Colonic mucosa (tissue), 4 donors: ENCODE measurements at regions not wholly inside any gene's neighbourhood (a gene's known extent, or its start where the extent isn't known, plus 50 kb on each side); places are given as distances from the start of the nearest gene placed in this dataset.

Experiments
- DNase-seq: peaks from one replicate; pipeline ENCODE4 v3.0.0-alpha.2; 2020
- H3K27ac ChIP-seq: fragments of 200-600 bp; one replicate; pipeline ENCODE4 v1.8.0; 2021
- H3K27me3 ChIP-seq: fragments of 200-600 bp; one replicate; pipeline ENCODE4 v1.8.0; 2021
- H3K36me3 ChIP-seq: fragments of 200-600 bp; one replicate; pipeline ENCODE4 v1.8.0; 2021
- H3K4me1 ChIP-seq: fragments of 200-600 bp; one replicate; pipeline ENCODE4 v1.8.0; 2021; ENCODE audit warnings: mild to moderate bottlenecking
- H3K4me3 ChIP-seq: fragments of 200-600 bp; one replicate; pipeline ENCODE4 v1.8.0; 2021
- H3K9ac ChIP-seq, 2 donors: one replicate each; pipeline ENCODE4 v1.7.0; 2013; ENCODE audit warnings: control low read depth in 2 of 2, low read depth in 2 of 2, low read length in 2 of 2
- H3K9me3 ChIP-seq: fragments of 200-600 bp; one replicate; pipeline ENCODE4 v1.8.0; 2021
- CTCF ChIP-seq: fragments of 200-600 bp; IDR thresholded peaks from one replicate; pipeline ENCODE4 v1.8.0; 2022; ENCODE audit warnings: antibody characterized with exemption, mild to moderate bottlenecking
- intact Hi-C: fragments of 100-400 bp; cut with DNase I; formaldehyde crosslinking; loops from one replicate; pipeline ENCODE4 v1.14.1; 2022
- donor health status: healthy.
- donor health status: DM: no; HTN: no; CAD: no.
- donor health status: DM: no; HTN: no; CAD: no.

GRCh38 chr7:21123586-21123985 lies 304.3 kb upstream of the SP4 start:
- no peaks in the 10 kb centered on the region for H3K36me3 ChIP-seq
- H3K4me3 ChIP-seq = no peak overlapping the region
- H3K9ac ChIP-seq = no peak overlapping the region
- no peaks in the 10 kb centered on the region for H3K27me3 ChIP-seq
- H3K27ac ChIP-seq = no peak overlapping the region
- intact Hi-C loops = no loop called here
- no peaks in the 10 kb centered on the region for H3K4me1 ChIP-seq
- DNase-seq = no peak
- TF ChIP-seq CTCF = no peak
- H3K9me3 ChIP-seq = no peaks in the 10 kb centered on the region

GRCh38 chr7:21125297-21125696 lies 302.6 kb upstream of the SP4 start:
- no peaks in the 10 kb centered on the region for H3K36me3 ChIP-seq
- H3K4me1 ChIP-seq = no peaks in the 10 kb centered on the region
- no peak for TF ChIP-seq CTCF
- no peak overlapping the region for H3K4me3 ChIP-seq
- intact Hi-C loops = no loop called here
- DNase-seq = no peak
- H3K9ac ChIP-seq = no peak overlapping the region
- no peaks in the 10 kb centered on the region for H3K9me3 ChIP-seq
- H3K27ac ChIP-seq = no peak overlapping the region
- no peaks in the 10 kb centered on the region for H3K27me3 ChIP-seq

- Histone ChIP-seq H3K9ac (no peak overlapping the region), H3K36me3 (no peaks in the 10 kb centered on the region), H3K9me3 (no peaks in the 10 kb centered on the region), H3K4me1 (no peaks in the 10 kb centered on the region), H3K27ac (no peak overlapping the region), H3K27me3 (no peaks in the 10 kb centered on the region), H3K4me3 (no peak overlapping the region)
- DNase-seq = no peak
- intact Hi-C loops = no loop called here
- no peak for TF ChIP-seq CTCF
Measured at GRCh38 chr7:21128062-21128817, 299.6 kb upstream of the SP4 start.

- Histone ChIP-seq H3K4me3 (no peak overlapping the region), H3K4me1 (no peaks in the 10 kb centered on the region), H3K36me3 (no peaks in the 10 kb centered on the region), H3K27ac (no peak overlapping the region), H3K27me3 (no peaks in the 10 kb centered on the region), H3K9me3 (no peaks in the 10 kb centered on the region), H3K9ac (no peak overlapping the region)
- TF ChIP-seq CTCF = no peak
- no peak for DNase-seq
- intact Hi-C loops = no loop called here
Measured at GRCh38 chr7:21131897-21132296, 296.0 kb upstream of the SP4 start.

- no peak overlapping the region for H3K27ac ChIP-seq
- no peak overlapping the region for H3K9ac ChIP-seq
- TF ChIP-seq CTCF = no peak
- no peaks in the 10 kb centered on the region for H3K27me3 ChIP-seq
- no peaks in the 10 kb centered on the region for H3K9me3 ChIP-seq
- no peak for DNase-seq
- no peaks in the 10 kb centered on the region for H3K4me1 ChIP-seq
- no peaks in the 10 kb centered on the region for H3K36me3 ChIP-seq
- no peak overlapping the region for H3K4me3 ChIP-seq
- intact Hi-C loops = no loop called here
Measured at GRCh38 chr7:21134631-21135030, 293.3 kb upstream of the SP4 start.
